ENCODE measurements at regions not wholly inside any gene's neighbourhood (a gene's known extent, or its start where the extent isn't known, plus 50 kb on each side); places are given as distances from the start of the nearest gene placed in this dataset.

DNA sequence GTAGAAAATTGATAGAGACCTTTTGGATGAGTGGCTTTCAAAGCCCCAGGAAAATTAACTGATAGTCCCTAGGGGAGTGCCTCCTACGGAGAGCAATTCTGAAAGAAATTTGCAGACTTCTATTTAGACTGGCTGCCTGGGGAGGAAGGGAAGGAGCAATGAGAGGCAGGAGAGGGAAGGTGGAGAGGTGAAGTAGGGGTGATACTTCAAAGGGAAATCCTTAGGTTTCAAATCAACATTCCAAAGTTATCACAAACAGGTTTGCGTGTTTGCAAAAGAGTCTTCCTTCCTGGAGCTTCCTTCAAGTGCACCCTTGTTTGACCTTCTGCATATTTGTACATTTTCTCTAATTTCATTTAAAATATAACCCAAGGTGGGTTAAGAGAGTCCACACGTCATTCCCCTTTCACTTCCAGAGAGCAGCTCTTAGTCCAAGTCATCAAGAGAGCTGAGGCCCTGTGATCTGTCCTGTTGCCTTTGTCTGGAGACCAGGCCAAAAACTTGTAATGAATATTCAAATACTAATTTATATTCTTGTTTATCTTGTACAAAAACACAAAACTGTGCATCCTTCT, 157.8 kb downstream of the CLCN4 start:
- no peaks in the 10 kb centered on the region for H3K79me2 ChIP-seq (ENCODE audit: control insufficient read depth, insufficient read depth, low read length)
- no peaks in the 10 kb centered on the region for H4K20me1 ChIP-seq (ENCODE audit: control insufficient read depth, extremely low read depth, insufficient read depth, low read length)
- H3K9me3 ChIP-seq (ENCODE audit: control insufficient read depth, insufficient read depth, low read depth, low read length), result no peaks in the 10 kb centered on the region
- H2AFZ ChIP-seq (ENCODE audit: low read length), result no peak overlapping the region
- no peaks in the 10 kb centered on the region for H3K27me3 ChIP-seq (ENCODE audit: control insufficient read depth, insufficient read depth, low read length)
- no peak overlapping the region for H3K9ac ChIP-seq (ENCODE audit: insufficient read depth, low read length)
- H3K4me3 ChIP-seq (replicated peaks in 1 of 4; ENCODE audit: control extremely low read depth in 1 of 4, insufficient read depth in 1 of 4, low read depth in 3 of 4, low read length in 4 of 4), result no peak overlapping the region
- H3K4me1 ChIP-seq (ENCODE audit: control insufficient read depth, extremely low read depth, insufficient read depth, low read length), result no peaks in the 10 kb centered on the region
- TF ChIP-seq CTCF (conservative IDR thresholded peaks at IDR 0.05 in 1 of 2, IDR thresholded peaks at IDR 0.05 in 1 of 2; ENCODE audit: low read depth in 1 of 2, low read length in 2 of 2) (no peak), EZH2 (IDR thresholded peaks at IDR 0.05; ENCODE audit: low read length, missing control alignments) (no peak)
- H3K36me3 ChIP-seq (ENCODE audit: control insufficient read depth, insufficient read depth, low read length), result no peaks in the 10 kb centered on the region
- no peak overlapping the region for H3K4me2 ChIP-seq (ENCODE audit: extremely low read depth, insufficient read depth, low read length)
- H3K27ac ChIP-seq (ENCODE audit: insufficient read depth, low read length), result no peak overlapping the region
- DNase-seq (ENCODE audit: low read depth in 2 of 2), result no peak

- no peaks in the 10 kb centered on the region for H3K79me2 ChIP-seq (ENCODE audit: control insufficient read depth, insufficient read depth, low read length)
- H2AFZ ChIP-seq (ENCODE audit: low read length), result no peak overlapping the region
- no peak overlapping the region for H3K27ac ChIP-seq (ENCODE audit: insufficient read depth, low read length)
- H3K27me3 ChIP-seq (ENCODE audit: control insufficient read depth, insufficient read depth, low read length), result no peaks in the 10 kb centered on the region
- H3K36me3 ChIP-seq (ENCODE audit: control insufficient read depth, insufficient read depth, low read length), result no peaks in the 10 kb centered on the region
- DNase-seq (ENCODE audit: low read depth in 2 of 2), result peak; percentile 43 to 45
- no peak overlapping the region for H3K4me3 ChIP-seq (replicated peaks in 1 of 4; ENCODE audit: control extremely low read depth in 1 of 4, insufficient read depth in 1 of 4, low read depth in 3 of 4, low read length in 4 of 4)
- peaks cover 2% of the 10 kb centered on the region for H3K4me1 ChIP-seq (ENCODE audit: control insufficient read depth, extremely low read depth, insufficient read depth, low read length)
- no peaks in the 10 kb centered on the region for H4K20me1 ChIP-seq (ENCODE audit: control insufficient read depth, extremely low read depth, insufficient read depth, low read length)
- H3K9me3 ChIP-seq (ENCODE audit: control insufficient read depth, insufficient read depth, low read depth, low read length), result no peaks in the 10 kb centered on the region
- TF ChIP-seq CTCF (conservative IDR thresholded peaks at IDR 0.05 in 1 of 2, IDR thresholded peaks at IDR 0.05 in 1 of 2; ENCODE audit: low read depth in 1 of 2, low read length in 2 of 2) (no peak), EZH2 (IDR thresholded peaks at IDR 0.05; ENCODE audit: low read length, missing control alignments) (no peak)
- H3K4me2 ChIP-seq (ENCODE audit: extremely low read depth, insufficient read depth, low read length), result no peak overlapping the region
- H3K9ac ChIP-seq (ENCODE audit: insufficient read depth, low read length), result no peak overlapping the region
These were observed 168.8 kb downstream of the CLCN4 start for GRCh38 chrX:10325611-10326010.

DNA sequence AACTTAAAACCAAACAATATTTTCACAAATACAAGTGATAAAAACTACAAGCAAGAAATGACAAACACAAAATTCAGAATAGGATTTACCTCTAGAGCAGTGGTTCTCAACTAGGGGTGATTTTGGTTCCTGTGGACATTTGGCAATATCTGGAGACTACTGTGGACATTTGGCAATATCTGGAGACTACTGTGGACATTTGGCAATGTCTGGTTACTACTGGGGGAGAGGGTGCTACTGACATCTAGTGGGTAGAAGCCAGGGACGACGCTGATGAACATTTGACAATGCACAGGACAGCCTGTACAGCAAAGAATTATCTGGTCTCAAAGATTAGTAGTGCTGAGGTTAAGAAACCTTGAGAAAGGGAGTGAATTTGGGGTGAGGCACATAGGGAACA, 169.8 kb downstream of the CLCN4 start:
- no peaks in the 10 kb centered on the region for H3K9me3 ChIP-seq (ENCODE audit: control insufficient read depth, insufficient read depth, low read depth, low read length)
- no peak overlapping the region for H3K9ac ChIP-seq (ENCODE audit: insufficient read depth, low read length)
- no peaks in the 10 kb centered on the region for H4K20me1 ChIP-seq (ENCODE audit: control insufficient read depth, extremely low read depth, insufficient read depth, low read length)
- no peaks in the 10 kb centered on the region for H3K36me3 ChIP-seq (ENCODE audit: control insufficient read depth, insufficient read depth, low read length)
- H3K4me3 ChIP-seq (replicated peaks in 1 of 4; ENCODE audit: control extremely low read depth in 1 of 4, insufficient read depth in 1 of 4, low read depth in 3 of 4, low read length in 4 of 4), result no peak overlapping the region
- no peak overlapping the region for H3K27ac ChIP-seq (ENCODE audit: insufficient read depth, low read length)
- H3K4me1 ChIP-seq (ENCODE audit: control insufficient read depth, extremely low read depth, insufficient read depth, low read length), result peaks cover 2% of the 10 kb centered on the region
- no peak overlapping the region for H2AFZ ChIP-seq (ENCODE audit: low read length)
- no peaks in the 10 kb centered on the region for H3K79me2 ChIP-seq (ENCODE audit: control insufficient read depth, insufficient read depth, low read length)
- peak in 1 of 2 donors; percentile 63 for DNase-seq (ENCODE audit: low read depth in 2 of 2)
- TF ChIP-seq CTCF (conservative IDR thresholded peaks at IDR 0.05 in 1 of 2, IDR thresholded peaks at IDR 0.05 in 1 of 2; ENCODE audit: low read depth in 1 of 2, low read length in 2 of 2) (peak; percentile 39 to 48), EZH2 (IDR thresholded peaks at IDR 0.05; ENCODE audit: low read length, missing control alignments) (no peak)
- no peaks in the 10 kb centered on the region for H3K27me3 ChIP-seq (ENCODE audit: control insufficient read depth, insufficient read depth, low read length)
- H3K4me2 ChIP-seq (ENCODE audit: extremely low read depth, insufficient read depth, low read length), result no peak overlapping the region
